Cortex of kidney (tissue), 1 donor: ENCODE measurements at regions not wholly inside any gene's neighbourhood (a gene's known extent, or its start where the extent isn't known, plus 50 kb on each side); places are given as distances from the start of the nearest gene placed in this dataset.

ENCODE experiments used
- DNase-seq: peaks from one replicate; lab custom pipeline; 2025; lab: John Stamatoyannopoulos, UW

- DNase-seq: no peak
Observed at GRCh38 chr6:71529026-71529425, 240.4 kb downstream of the OGFRL1 start.

GRCh38 chr6:71529769-71530168 lies 241.2 kb downstream of the OGFRL1 start:
- DNase-seq: no peak

GRCh38 chr6:71531006-71531405 lies 242.4 kb downstream of the OGFRL1 start:
- DNase-seq: no peak

- no peak for DNase-seq
Observed at GRCh38 chr6:71531841-71532240, 243.2 kb downstream of the OGFRL1 start.

DNA sequence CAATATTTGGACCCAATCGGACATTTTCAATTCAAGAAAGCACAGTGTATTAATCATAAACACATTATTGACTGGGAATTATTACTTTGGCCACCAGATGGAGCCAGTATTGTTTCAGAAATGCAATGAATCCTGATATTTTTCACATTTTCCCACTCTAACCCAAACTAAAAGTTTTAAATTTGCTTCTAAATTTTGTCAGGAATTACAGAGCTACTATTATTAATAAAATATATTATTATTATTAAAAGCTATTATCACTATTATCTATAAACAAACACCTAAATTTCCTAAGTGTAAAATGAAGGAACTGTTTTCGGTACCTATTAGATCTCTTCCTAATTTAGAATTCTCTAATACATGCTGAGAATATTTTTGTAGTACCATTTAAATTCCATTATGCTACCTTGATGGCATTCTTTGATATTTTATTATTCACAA lies 245.3 kb downstream of the OGFRL1 start:
- DNase-seq: no peak

DNA sequence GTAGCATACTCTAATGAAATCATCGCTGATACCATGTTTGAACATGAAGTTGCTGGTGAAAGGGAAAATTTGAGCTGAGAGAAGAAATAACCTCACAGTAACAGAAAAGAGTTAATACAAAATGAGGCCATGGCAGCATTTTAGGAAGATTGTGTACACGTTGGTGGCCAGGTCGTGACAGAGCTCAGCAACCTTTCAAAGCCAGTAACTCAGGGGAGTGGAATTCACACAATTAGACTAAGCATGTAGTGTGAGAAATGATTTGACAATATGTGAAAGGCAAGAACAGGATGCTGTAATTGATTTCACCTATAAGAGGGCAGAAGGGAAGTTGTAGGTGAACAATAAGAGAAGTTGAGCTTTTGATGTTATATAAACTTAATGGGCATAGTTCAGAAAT lies 246.3 kb downstream of the OGFRL1 start:
- no peak for DNase-seq

DNA sequence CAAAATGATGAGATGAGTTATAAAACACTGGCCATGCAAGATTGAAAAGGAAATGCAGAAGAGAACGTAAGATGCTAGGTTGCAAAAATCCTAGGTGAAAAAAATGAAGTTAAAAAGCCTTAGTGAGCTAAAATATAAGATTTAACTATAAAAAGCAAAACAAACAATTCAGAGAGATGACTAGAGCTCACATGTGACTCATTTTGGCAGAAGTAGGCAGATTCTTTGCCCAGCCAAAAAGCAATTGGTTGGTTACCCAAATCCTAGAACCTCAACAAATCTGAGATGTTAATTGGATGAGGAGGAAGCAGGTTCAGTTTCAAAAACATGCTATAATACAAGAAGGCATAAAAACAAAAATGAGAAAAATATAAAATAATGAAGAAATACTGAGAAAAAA lies 249.1 kb downstream of the OGFRL1 start:
- no peak for DNase-seq

DNA sequence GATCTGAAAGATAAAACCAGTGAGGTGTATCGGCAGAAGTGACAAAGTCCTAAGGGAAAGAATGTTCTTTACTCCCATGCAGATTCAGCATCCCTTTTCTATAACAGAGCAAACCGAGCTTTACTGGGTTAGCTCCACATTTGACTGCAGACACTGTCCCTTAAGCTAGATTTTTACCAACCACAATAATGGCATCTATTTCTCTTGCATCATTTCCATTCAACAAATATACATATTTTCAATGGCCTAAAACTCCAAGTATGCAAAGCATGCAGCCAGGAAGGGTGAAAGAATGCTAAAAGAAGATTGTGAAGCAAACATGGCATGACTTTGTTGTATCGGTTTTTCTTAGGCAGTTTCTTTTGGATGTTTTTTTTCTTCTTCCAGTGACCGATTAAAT lies 255.4 kb downstream of the OGFRL1 start:
- no peak for DNase-seq

GRCh38 chr6:71544906-71545305 lies 256.3 kb downstream of the OGFRL1 start:
- no peak for DNase-seq

DNA sequence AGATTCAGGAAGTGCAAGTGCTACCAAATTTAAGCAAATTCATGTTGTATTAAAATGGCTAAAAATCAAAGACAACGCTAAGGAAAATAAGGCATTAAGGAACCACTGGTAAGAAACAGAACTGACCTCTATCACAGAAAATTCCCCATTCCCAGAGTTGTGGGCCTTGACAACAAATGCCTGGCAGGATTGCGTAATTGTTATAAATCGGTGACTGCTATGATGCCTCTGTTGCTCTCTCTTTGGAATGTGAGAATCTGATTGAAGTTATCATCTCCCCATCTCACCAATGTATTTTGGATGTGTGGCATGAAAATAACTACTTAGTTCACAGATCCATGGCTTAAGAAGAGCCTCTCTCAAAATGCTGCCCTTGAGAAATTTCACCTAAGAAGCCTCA lies 257.3 kb downstream of the OGFRL1 start:
- no peak for DNase-seq

- DNase-seq: no peak
Observed at GRCh38 chr6:71551798-71552197, 263.2 kb downstream of the OGFRL1 start.

DNA sequence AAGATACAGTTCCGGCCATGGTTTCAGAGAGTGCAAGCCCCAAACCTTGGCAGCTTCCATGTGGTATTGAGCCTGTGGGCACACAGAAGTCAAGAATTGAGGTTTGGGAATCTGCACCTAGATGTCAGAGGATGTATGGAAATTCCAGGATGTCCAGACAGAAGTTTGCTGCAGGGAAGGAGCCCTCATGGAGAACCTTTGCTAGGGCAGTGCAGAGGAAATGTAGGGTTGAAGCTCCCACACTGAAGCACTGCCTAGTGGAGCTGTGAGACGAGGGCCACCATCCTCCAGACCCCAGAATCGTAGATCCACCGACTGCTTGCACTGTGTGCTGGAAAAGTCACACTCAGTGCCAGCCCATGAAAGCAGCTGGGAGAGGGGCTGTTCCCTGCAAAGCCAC lies 267.5 kb downstream of the OGFRL1 start:
- no peak for DNase-seq

GRCh38 chr6:71558974-71559373 lies 270.4 kb downstream of the OGFRL1 start:
- no peak for DNase-seq

DNA sequence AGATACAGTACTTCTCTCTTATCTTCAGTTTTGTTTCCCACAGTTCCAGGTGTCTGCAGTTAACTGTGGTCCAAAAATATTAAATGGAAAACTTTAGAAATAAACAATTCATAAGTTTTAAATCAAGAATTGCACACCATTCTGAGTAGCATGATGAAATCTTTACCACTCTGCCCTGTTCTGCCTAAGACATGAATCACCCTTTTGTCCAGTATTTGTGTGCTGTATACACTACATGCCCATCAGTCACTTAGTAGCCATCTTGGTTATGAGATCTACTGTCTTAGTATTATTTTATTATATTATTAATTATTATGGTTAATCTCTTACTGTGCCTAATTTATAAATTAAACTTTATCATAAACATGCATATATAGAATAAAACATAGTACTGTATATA lies 279.0 kb downstream of the OGFRL1 start:
- DNase-seq: no peak

DNA sequence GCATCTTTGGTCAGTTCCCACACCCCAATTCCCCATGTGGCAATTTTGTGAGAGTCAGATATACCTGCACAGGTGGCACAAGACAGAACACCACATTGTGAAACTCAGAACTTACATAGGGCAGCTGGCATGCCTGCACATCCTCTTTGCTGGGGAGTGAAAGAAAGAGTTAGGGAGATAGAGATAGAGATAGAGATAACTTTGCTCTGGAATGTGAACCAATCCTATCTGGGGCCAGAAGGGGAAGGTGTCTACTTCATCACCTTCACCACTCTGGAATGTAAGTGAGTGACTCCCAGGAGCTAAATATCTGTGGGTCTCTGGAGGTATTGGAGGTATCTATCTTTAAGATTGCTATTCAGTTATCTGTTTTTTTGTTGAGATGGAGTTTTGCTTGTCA lies 289.2 kb downstream of the OGFRL1 start:
- DNase-seq: no peak

- no peak for DNase-seq
Observed at GRCh38 chr6:71579902-71580301, 291.3 kb downstream of the OGFRL1 start.

DNA sequence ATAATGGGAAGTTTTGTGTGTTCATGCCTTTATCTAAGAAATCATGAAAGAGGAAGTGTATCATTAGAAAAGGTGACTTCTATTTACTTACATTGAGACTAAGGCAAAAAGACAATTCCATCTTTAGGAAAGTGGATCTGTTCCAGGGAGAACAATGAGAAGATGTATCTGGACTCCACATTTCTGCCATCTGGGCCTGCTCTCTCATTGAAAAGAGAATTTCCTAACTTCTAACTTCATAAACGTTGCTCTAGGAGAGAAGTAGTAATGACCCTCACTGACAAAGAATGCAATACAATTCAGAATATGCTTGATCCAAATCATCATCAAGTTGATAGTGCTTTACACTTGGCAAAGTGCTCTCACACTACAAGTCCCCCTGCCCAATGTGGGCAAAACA lies 294.2 kb downstream of the OGFRL1 start:
- no peak for DNase-seq

- DNase-seq: no peak
Observed at GRCh38 chr6:71584712-71585436, 296.3 kb downstream of the OGFRL1 start.

DNA sequence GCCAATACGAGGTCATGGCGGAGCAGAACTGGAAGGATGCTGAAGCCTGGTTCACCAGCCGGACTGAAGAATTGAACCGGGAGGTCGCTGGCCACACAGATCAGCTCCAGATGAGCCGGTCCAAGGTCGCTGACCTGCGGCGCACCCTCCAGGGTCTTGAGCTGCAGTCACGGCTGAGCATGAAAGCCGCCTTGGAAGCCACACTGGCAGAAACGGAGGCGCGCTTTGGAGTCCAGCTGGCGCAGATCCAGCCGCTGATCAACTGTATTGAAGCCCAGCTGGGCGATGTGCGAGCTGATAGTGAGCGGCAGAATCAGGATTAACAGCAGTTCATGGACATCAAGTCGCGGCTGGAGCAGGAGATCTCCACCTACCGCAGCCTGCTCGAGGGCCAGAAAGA lies 296.9 kb downstream of the OGFRL1 start:
- DNase-seq: no peak

DNA sequence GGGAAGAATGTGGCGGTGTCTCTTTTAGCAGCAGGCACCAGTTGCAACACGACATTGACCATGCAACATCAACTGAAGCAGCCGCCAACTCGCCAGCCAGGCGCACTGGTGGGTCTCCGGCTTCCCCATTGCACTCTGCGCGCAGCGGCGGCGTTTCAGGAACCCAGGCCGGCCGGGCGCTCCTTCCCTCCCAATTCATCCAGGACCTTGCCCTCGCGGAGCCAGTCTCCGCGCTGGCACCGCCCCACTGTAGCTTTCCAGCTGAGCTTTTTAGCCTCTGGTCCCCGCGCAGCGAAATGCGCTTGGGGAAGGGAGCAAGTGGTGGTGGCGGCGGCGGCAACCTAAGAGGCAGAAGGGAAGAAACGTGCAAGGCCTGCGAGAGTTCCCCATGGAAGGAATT lies 297.9 kb upstream of the RIMS1 start:
- no peak for DNase-seq

DNA sequence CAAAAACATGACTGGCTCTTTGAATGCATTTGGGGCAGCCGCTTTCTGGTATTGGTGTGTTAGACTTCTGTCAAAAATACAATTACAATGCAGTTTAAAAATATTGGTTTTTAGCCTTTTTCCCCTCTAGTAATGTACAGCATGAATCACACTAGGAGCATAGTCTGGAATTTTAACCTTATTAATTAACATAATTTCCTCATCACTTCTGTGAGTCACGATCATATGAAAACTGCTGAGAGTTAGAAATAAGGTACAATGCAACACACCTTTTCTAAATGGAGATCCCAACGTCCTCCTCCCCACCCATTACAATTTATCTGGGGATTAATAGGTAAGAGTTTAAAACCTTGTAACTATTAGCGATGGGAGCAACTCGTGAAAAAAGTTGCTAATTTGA lies 297.1 kb upstream of the RIMS1 start:
- DNase-seq: no peak

DNA sequence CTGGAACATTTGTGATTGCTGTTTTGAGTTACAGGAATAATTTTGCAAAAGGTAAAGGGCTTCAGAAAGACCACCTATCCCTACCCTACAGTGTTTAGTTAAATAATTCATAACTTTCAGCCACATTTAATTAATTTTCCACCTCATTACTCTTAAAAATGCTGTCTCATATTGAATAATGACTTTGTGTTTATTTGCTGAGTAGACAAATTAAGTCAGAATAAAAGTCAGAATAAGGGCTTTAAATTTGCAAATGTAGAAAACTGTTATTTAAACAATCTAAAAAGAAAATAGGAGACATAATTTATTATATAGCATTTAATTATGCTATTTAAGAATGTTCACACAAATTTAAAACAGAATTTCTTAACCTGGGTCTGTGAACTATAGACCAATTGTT lies 293.7 kb upstream of the RIMS1 start:
- no peak for DNase-seq

GRCh38 chr6:71599359-71599758 lies 287.0 kb upstream of the RIMS1 start:
- no peak for DNase-seq

DNA sequence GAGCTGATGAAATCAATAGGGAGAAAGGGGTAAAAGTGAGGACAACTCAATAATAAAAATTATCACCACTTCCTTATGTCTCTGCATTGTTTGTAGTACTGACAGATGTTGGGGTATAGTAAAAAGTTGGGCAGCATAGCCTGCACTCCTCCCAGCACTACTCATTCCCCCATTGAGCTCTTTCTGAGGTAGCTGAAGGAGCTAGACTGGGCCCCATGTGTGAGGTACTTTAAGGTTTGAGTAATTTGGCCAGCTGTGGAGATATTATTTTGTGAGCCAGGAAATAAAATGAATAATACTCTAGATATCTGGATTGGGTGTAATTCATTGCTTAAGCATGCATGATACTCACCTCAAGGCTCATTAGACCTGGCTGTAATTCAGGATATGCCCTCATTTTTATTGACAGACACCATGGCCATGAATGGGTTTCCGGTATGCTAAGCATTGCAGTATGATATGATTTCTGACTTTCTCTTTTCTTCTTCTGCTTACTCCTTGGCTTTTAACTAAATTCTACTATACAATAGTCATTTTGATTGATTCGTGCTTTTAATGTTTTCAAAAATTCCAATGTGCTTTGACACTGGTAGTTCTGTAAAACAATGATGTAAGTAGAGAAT lies 283.9 kb upstream of the RIMS1 start:
- no peak for DNase-seq
